Fibroblast of the aortic adventitia (primary cell): ENCODE measurements at regions not wholly inside any gene's neighbourhood (a gene's known extent, or its start where the extent isn't known, plus 50 kb on each side); places are given as distances from the start of the nearest gene placed in this dataset.

Experiments used
- DNase-seq: peaks from one replicate; pipeline ENCODE4 v3.0.0-alpha.2; 2010; ENCODE audit warnings: low read depth
- H3K4me3 ChIP-seq: 2 replicates; pipeline ENCODE4 v1.5.1; 2011; ENCODE audit warnings: low read depth, mild to moderate bottlenecking, control low read depth, low read length, moderate library complexity
- TF ChIP-seq, protein P1 (sequence below): IDR thresholded peaks from 2 replicates; pipeline ENCODE4 v1.5.1; 2011; ENCODE audit warnings: mild to moderate bottlenecking, low read length, control low read depth, inconsistent platforms; ENCODE audit not compliant: insufficient read depth

DNA sequence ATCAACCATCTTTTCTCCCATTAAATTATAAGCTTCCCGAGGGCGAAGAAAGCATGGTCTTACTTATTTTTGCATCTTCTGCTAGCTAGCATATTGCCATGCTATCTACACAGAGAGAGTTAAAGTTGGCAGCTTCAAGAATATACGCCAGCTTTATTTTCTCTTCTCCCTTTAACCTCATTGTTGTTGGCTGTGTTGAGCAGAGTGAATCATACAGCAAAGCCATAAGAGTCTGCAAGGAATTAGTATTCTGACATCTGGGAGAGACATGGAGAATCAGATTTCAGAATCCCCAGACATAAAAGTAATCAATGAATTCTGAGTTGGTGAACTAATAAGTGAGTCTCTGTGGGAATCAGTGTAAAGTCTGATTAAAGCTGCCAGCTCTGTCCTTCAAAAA, 649.6 kb upstream of the PTBP2 start:
- no peak for DNase-seq
- TF ChIP-seq, protein P1, sequence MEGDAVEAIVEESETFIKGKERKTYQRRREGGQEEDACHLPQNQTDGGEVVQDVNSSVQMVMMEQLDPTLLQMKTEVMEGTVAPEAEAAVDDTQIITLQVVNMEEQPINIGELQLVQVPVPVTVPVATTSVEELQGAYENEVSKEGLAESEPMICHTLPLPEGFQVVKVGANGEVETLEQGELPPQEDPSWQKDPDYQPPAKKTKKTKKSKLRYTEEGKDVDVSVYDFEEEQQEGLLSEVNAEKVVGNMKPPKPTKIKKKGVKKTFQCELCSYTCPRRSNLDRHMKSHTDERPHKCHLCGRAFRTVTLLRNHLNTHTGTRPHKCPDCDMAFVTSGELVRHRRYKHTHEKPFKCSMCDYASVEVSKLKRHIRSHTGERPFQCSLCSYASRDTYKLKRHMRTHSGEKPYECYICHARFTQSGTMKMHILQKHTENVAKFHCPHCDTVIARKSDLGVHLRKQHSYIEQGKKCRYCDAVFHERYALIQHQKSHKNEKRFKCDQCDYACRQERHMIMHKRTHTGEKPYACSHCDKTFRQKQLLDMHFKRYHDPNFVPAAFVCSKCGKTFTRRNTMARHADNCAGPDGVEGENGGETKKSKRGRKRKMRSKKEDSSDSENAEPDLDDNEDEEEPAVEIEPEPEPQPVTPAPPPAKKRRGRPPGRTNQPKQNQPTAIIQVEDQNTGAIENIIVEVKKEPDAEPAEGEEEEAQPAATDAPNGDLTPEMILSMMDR, result no peak
- H3K4me3 ChIP-seq, result no peak overlapping the region

DNA sequence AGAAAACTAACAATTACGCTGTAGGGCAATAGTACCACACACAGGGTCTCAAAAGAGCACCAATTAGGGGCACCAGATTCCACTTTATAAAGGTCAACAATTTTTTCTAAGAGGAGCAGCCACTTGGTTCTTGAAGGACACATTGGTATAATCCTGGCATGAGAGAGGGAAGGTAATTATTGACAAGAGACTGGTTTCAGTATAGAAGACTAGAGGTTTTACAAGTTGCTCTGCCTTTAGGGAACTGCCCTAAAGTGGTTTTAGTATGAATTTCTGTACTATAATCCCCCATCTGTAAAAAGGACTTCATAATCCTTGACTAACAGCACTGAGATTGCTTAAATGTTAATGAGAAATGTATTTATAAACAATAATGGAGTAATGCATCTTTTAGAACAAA, 648.5 kb upstream of the PTBP2 start:
- DNase-seq, result no peak
- H3K4me3 ChIP-seq, result no peak overlapping the region
- TF ChIP-seq, protein P1, result no peak

DNA sequence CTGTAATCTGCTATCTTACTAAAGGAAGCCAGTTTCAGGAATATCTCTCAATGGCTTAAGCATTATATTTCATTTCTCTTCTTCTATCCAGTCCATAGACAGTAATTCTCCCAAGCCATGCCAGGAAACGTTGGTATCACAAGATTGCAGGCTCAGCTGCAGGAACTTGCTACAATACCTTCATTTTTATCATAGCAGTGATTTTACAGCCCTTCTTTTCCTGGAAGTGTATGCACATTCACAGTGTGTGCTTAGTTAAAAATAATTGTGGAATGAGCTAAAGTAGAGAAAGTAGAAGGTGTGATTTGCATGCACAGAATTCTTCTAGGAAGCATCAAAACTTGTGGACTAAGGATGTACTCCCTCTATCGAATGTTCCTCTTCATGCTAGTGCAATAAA, 647.2 kb upstream of the PTBP2 start:
- H3K4me3 ChIP-seq, result no peak overlapping the region
- TF ChIP-seq, protein P1, result no peak
- no peak for DNase-seq

DNA sequence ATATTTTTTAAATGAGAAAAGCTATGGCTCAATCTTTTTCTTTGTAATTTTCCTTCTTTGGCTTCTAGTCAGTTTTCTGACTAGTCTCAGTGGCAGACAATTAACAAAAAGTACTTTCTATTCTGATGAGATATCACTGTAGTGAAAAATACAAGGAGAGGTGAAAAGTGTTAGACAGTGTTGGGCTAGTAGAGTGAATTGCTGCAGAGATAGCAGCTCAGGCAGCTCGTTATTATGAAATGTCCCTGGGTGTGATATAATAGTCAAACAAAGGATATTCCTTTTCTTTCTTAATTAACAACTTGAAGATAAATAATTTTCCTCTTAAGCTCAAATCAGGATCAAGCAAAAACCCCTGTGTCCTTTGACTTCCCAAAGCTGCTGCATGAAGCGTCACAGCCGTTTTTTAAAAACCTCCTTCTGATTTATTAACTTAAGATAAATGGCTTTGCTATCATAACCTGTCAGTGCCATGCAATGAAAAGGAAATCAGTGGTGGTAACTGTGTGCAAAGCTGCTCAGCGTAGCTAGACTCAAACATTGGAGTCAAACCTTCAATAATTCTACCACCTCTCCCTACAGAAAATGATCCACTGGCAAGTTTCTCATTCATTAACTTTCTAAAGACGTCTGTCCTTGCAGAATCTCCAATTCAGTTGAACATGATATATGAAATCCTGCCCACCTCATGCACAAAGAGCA, 646.6 kb upstream of the PTBP2 start:
- no peak for DNase-seq
- no peak overlapping the region for H3K4me3 ChIP-seq
- TF ChIP-seq, protein P1, result no peak

DNA sequence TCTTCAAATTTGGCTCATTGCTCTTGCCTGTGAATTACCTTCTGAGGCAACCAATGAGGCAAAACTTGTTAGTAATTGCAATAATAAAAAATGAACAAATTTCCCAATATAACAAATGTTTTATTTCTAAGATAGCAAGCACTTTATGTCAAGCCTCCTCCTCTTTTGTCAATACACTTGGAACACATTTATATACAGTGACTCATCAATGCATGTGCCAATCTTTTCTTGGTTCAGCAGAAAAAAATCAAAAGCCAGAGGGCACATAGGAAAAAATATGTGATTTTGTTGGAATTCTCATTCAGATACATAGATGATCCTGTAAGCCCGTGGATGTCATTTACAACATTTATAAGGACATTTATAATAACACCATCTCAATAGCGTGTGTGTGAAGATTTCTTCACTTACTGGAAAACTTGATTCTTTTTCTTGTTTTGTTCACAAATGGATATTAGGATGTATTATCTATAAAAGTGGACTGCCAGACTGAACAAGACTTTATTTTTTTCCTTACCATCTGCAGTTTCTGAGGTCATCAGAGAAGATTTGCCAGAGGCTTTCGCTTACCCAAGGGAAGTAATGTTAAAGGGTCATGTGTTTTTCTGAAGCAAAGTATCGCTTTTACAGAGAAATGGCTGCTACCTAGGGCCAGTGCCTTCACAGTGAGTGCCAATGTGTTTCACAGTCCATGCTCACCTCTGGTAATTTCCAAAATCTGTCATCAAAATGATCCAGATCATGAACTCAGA, 645.7 kb upstream of the PTBP2 start:
- DNase-seq, result no peak
- TF ChIP-seq, protein P1, result no peak
- H3K4me3 ChIP-seq, result no peak overlapping the region

DNA sequence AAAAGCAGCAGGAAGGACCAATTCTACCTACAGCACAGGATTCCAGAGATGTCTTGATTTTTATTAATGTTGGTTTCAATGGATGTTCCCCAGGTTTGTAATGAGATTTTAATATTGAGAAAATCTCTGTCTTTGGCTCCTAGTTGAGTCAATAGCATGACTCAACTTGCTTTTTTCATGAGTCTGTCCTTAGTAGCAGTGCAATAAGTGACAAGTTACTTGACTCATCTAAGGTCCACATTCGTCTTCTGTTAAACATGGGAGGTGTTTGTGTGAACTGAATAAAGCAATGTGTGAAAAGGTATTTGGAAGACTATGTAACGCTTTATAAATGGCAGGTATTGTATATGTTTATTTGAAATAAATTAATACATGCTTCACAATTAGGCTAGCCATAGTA, 645.0 kb upstream of the PTBP2 start:
- TF ChIP-seq, protein P1, result no peak
- no peak overlapping the region for H3K4me3 ChIP-seq
- DNase-seq, result no peak
